Mesodermal cell (in vitro differentiated cells): ENCODE measurements at regions not wholly inside any gene's neighbourhood (a gene's known extent, or its start where the extent isn't known, plus 50 kb on each side); places are given as distances from the start of the nearest gene placed in this dataset.
A peak's percentile ranks its signal among the peaks of the same experiment; 100 is the strongest.

ENCODE experiments used
- H3K27ac ChIP-seq: 2 replicates; pipeline ENCODE4 v1.7.0; 2013; ENCODE audit warnings: mild to moderate bottlenecking, low read depth, low read length, moderate library complexity; ENCODE audit not compliant: severe bottlenecking
- H3K36me3 ChIP-seq: 2 replicates; pipeline ENCODE4 v1.7.1; 2013; ENCODE audit warnings: mild to moderate bottlenecking, low read length, moderate library complexity; ENCODE audit not compliant: control insufficient read depth, insufficient read depth
- H3K4me1 ChIP-seq: one replicate; pipeline ENCODE4 v1.7.1; 2013; ENCODE audit warnings: mild to moderate bottlenecking, low read length; ENCODE audit not compliant: insufficient read depth, control insufficient read depth, poor library complexity, severe bottlenecking
- H3K4me3 ChIP-seq: 2 replicates; pipeline ENCODE4 v1.7.0; 2013; ENCODE audit warnings: low read length, control low read depth, mild to moderate bottlenecking; ENCODE audit not compliant: insufficient read depth, poor library complexity, severe bottlenecking; ENCODE audit errors: extremely low read depth
- H3K9me3 ChIP-seq: 2 replicates; pipeline ENCODE4 v1.7.1; 2013; ENCODE audit warnings: mild to moderate bottlenecking, low read length, moderate library complexity; ENCODE audit not compliant: control insufficient read depth
- WGBS, 2 experiments: methylation state at CpG; one replicate each; pipeline ENCODE4 v1.1.5; 2013; ENCODE audit warnings: missing lambda C conversion rate in 2 of 2; ENCODE audit not compliant: insufficient coverage in 2 of 2; 5-methylcytosine and 5-hydroxymethylcytosine counted together

- no peak overlapping the region for H3K4me3 ChIP-seq
- H3K36me3 ChIP-seq, result no peaks in the 10 kb centered on the region
- H3K9me3 ChIP-seq, result no peaks in the 10 kb centered on the region
- peaks cover 9% of the 10 kb centered on the region for H3K4me1 ChIP-seq
- H3K27ac ChIP-seq, result no peak overlapping the region
- no CpG with 5 or more reads among the region's 2 CpGs for WGBS, 2 experiments
Observed at GRCh38 chr14:84253326-84253725, 1276.6 kb upstream of the FLRT2 start.

GRCh38 chr14:84254290-84254689, 1275.7 kb upstream of the FLRT2 start:
- peaks cover 9% of the 10 kb centered on the region for H3K4me1 ChIP-seq
- 8 to 44% methylated on average over 2 of the region's 4 CpGs for WGBS, 2 experiments
- no peak overlapping the region for H3K4me3 ChIP-seq
- H3K27ac ChIP-seq, result peak overlapping the region; percentile 62
- no peaks in the 10 kb centered on the region for H3K36me3 ChIP-seq
- H3K9me3 ChIP-seq, result no peaks in the 10 kb centered on the region

- Histone ChIP-seq H3K4me1 (no peaks in the 10 kb centered on the region), H3K9me3 (no peaks in the 10 kb centered on the region), H3K27ac (no peak overlapping the region), H3K36me3 (no peaks in the 10 kb centered on the region), H3K4me3 (no peak overlapping the region)
Observed at GRCh38 chr14:84262932-84263331, 1267.0 kb upstream of the FLRT2 start.

GRCh38 chr14:84272290-84272721, 1257.6 kb upstream of the FLRT2 start:
- WGBS, 2 experiments, result no CpG with 5 or more reads among the region's 2 CpGs
- no peak overlapping the region for H3K27ac ChIP-seq
- H3K4me1 ChIP-seq, result no peaks in the 10 kb centered on the region
- no peaks in the 10 kb centered on the region for H3K9me3 ChIP-seq
- H3K36me3 ChIP-seq, result no peaks in the 10 kb centered on the region
- no peak overlapping the region for H3K4me3 ChIP-seq

- 73 to 78% methylated on average over 2 of the region's 3 CpGs for WGBS, 2 experiments
- Histone ChIP-seq H3K4me1 (no peaks in the 10 kb centered on the region), H3K36me3 (no peaks in the 10 kb centered on the region), H3K4me3 (no peak overlapping the region), H3K9me3 (no peaks in the 10 kb centered on the region), H3K27ac (no peak overlapping the region)
Observed at GRCh38 chr14:84273181-84273580, 1256.8 kb upstream of the FLRT2 start.

- no peak overlapping the region for H3K4me3 ChIP-seq
- H3K36me3 ChIP-seq, result no peaks in the 10 kb centered on the region
- H3K9me3 ChIP-seq, result no peaks in the 10 kb centered on the region
- no peak overlapping the region for H3K27ac ChIP-seq
- no peaks in the 10 kb centered on the region for H3K4me1 ChIP-seq
- WGBS, 2 experiments, result no CpG with 5 or more reads among the region's 2 CpGs
Observed at GRCh38 chr14:84282618-84283017, 1247.3 kb upstream of the FLRT2 start.

GRCh38 chr14:84288781-84289180, 1241.2 kb upstream of the FLRT2 start:
- H3K4me1 ChIP-seq, result no peaks in the 10 kb centered on the region
- H3K27ac ChIP-seq, result no peak overlapping the region
- H3K9me3 ChIP-seq, result no peaks in the 10 kb centered on the region
- H3K36me3 ChIP-seq, result no peaks in the 10 kb centered on the region
- no peak overlapping the region for H3K4me3 ChIP-seq
- no CpG with 5 or more reads among the region's 2 CpGs for WGBS, 2 experiments

GRCh38 chr14:84298663-84299195, 1231.2 kb upstream of the FLRT2 start:
- no peaks in the 10 kb centered on the region for H3K36me3 ChIP-seq
- 45 to 50% methylated on average over 1 of the region's 1 CpG for WGBS, 2 experiments
- no peak overlapping the region for H3K4me3 ChIP-seq
- no peaks in the 10 kb centered on the region for H3K4me1 ChIP-seq
- H3K9me3 ChIP-seq, result peaks cover 7% of the 10 kb centered on the region
- peak overlapping the region; percentile 10 for H3K27ac ChIP-seq

GRCh38 chr14:84303140-84303539, 1226.8 kb upstream of the FLRT2 start:
- Histone ChIP-seq H3K4me1 (no peaks in the 10 kb centered on the region), H3K27ac (no peak overlapping the region), H3K9me3 (peaks cover 7% of the 10 kb centered on the region), H3K36me3 (no peaks in the 10 kb centered on the region), H3K4me3 (no peak overlapping the region)
- 83 to 91% methylated on average over 7 of the region's 7 CpGs for WGBS, 2 experiments

GRCh38 chr14:84312551-84312950, 1217.4 kb upstream of the FLRT2 start:
- H3K4me3 ChIP-seq, result no peak overlapping the region
- WGBS, 2 experiments, result 80 to 100% methylated on average over 1 of the region's 4 CpGs
- no peaks in the 10 kb centered on the region for H3K9me3 ChIP-seq
- no peaks in the 10 kb centered on the region for H3K36me3 ChIP-seq
- no peak overlapping the region for H3K27ac ChIP-seq
- no peaks in the 10 kb centered on the region for H3K4me1 ChIP-seq

GRCh38 chr14:84323450-84323849, 1206.5 kb upstream of the FLRT2 start:
- Histone ChIP-seq H3K9me3 (no peaks in the 10 kb centered on the region), H3K4me3 (no peak overlapping the region), H3K27ac (no peak overlapping the region), H3K4me1 (no peaks in the 10 kb centered on the region), H3K36me3 (no peaks in the 10 kb centered on the region)
- WGBS, 2 experiments, result 90 to 100% methylated on average over 1 to 2 of the region's 4 CpGs
